ENCODE measurements at regions not wholly inside any gene's neighbourhood (a gene's known extent, or its start where the extent isn't known, plus 50 kb on each side); places are given as distances from the start of the nearest gene placed in this dataset.

GRCh38 chr1:22216966-22217365 is 74.1 kb upstream of the WNT4 start:
- TF ChIP-seq EZH2 (IDR thresholded peaks at IDR 0.05; ENCODE audit: borderline replicate concordance, low read depth, low read length, severe bottlenecking) (no peak), POLR2AphosphoS5 (IDR thresholded peaks at IDR 0.05; ENCODE audit: insufficient read depth, low read depth, low read length) (no peak)
- TF ChIP-seq, protein P1, sequence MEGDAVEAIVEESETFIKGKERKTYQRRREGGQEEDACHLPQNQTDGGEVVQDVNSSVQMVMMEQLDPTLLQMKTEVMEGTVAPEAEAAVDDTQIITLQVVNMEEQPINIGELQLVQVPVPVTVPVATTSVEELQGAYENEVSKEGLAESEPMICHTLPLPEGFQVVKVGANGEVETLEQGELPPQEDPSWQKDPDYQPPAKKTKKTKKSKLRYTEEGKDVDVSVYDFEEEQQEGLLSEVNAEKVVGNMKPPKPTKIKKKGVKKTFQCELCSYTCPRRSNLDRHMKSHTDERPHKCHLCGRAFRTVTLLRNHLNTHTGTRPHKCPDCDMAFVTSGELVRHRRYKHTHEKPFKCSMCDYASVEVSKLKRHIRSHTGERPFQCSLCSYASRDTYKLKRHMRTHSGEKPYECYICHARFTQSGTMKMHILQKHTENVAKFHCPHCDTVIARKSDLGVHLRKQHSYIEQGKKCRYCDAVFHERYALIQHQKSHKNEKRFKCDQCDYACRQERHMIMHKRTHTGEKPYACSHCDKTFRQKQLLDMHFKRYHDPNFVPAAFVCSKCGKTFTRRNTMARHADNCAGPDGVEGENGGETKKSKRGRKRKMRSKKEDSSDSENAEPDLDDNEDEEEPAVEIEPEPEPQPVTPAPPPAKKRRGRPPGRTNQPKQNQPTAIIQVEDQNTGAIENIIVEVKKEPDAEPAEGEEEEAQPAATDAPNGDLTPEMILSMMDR (IDR thresholded peaks at IDR 0.05; ENCODE audit: extremely low read depth in 1 of 2, insufficient read depth in 1 of 2, low read depth in 1 of 2, low read length in 2 of 2): no peak
- TF ChIP-seq, protein P2, sequence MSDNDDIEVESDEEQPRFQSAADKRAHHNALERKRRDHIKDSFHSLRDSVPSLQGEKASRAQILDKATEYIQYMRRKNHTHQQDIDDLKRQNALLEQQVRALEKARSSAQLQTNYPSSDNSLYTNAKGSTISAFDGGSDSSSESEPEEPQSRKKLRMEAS (IDR thresholded peaks at IDR 0.05; ENCODE audit: insufficient read depth, insufficient read length): no peak

Data from endothelial cell of umbilical vein (primary cell).